Right renal pelvis (tissue), 4 donors: ENCODE measurements at regions not wholly inside any gene's neighbourhood (a gene's known extent, or its start where the extent isn't known, plus 50 kb on each side); places are given as distances from the start of the nearest gene placed in this dataset.

Experiments used
- DNase-seq, 4 donors: peaks; one replicate each; pipeline ENCODE4 v3.0.0-alpha.2; 2013; ENCODE audit warnings: low read depth in 4 of 4, low spot score in 3 of 4, missing footprints in 1 of 4

DNA sequence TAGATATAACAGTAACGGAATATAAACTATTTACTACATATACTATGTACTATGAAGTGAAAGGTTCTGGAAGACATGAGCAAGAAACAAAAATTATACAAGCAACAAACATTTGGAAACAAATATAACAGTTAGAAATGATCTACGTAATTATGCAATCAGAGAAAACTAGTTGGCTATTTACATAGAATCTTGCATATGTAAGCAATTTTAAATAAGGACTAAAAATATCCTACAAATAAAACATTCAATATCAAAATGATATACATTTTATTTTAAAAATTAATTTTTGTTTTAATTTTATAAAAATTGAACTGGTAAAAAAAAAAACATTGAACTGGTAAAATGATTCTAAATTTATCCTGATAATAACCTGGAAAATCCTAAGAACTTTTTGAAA is 642.5 kb upstream of the PCDH10 start:
- DNase-seq: no peak

DNA sequence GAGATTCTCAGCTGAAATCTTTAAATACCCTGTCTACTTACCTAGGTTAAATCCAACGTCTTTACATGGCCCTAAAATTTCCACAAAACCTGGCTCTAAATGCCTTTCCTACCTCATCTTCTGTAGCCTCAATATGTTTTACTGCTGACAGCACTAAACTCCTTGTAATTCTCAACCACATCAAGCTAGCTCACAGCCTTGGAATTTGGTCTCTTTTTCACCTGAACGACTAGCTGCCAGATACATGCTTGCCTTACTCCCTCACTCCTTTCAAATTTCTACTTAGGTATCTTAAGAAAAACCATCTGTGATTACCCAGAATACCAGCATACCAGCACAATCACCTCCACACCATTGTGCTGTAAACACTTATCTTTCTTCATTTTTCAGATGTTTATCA is 635.6 kb upstream of the PCDH10 start:
- no peak for DNase-seq

DNA sequence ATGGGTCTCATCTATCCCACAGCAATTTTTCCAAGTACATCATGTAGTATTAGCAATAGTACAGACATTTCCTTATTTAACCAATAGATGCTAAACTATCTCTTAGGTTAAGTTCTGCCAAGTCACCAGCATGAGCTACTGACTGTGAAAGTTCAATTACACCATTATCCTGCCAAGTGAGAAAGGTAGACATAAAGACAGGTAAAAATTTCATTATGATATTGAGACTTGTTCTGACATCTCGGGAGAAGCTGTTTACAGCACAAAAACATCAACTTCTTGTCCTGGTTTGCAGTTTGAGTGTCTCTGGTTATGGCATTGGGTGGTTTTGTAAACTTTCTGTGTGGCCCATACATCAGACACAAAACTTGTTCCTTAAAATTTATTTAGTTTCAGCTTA is 622.4 kb upstream of the PCDH10 start:
- no peak for DNase-seq

DNA sequence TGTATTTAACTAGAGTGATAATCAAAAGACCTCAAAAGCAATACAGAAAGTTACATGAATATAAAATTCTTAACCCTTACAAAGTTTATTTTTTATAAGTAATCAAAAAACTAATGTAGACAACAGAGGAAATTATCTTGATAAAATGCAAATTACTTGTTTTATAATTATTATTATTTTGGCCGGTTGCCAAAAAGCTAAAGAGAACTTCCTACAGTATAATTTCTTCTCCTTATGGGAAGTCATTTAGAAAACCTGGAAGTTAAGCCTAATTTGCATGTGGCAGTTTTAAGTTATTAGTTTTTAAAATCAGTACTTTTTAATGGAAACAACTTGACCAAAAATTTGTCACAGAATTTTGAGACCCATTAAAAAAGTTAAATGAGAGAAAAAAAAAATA is 621.3 kb upstream of the PCDH10 start:
- no peak for DNase-seq

DNA sequence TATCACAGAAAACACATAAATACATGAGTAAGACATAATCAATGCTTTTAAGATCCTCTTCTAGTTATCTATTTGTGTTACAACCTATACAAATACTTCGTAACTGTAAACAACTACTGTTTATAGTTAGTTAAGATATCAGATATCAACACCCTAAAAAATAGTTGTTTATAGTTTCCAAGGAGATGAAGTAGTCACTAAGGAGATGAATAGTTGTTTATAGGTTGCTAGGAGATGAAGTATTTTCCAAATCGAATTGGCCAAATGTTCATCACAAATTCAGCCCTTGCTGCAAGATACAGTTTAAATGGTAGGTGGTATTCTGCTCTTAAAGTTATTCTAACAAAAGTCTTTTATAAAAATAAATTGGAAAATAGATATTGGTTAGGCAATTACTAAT is 618.2 kb upstream of the PCDH10 start:
- no peak for DNase-seq

DNA sequence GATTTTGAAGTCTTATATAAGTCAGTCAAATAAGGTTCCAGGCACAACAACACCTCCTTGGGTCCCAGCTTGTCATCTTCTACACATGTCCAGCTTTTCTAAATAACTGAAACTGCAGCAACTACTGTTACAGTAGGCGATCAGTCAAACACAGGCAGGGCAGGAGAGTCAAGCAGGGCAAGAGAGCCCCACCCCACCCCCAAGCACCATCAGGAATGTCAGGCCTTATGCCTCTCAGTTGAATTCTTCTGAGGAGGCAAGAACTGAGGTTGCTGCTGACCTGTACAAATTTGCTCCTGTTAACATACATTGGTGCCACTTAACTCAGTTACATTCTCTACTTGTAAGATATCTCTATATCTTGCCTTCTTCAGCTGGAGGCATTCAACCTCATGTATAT is 608.8 kb upstream of the PCDH10 start:
- no peak for DNase-seq

DNA sequence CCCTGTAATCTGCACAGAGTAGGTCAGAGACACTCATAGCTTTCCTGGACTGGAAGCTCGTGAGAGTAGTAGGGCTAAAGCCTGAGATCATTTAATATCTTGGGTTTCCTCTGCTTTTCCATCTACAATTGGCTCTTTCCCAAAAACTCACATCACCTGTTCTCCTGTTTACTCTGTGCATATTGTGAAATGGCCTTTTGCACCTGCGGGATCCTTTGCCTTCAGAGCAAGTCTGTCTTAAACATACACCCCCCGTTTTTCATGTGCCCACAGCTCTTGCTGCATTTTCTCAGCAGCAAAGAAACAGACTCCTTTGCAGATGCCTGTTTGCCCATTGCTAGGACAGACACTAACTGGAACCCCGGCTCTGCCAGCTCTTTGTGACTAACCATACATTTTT is 608.3 kb upstream of the PCDH10 start:
- no peak for DNase-seq

DNA sequence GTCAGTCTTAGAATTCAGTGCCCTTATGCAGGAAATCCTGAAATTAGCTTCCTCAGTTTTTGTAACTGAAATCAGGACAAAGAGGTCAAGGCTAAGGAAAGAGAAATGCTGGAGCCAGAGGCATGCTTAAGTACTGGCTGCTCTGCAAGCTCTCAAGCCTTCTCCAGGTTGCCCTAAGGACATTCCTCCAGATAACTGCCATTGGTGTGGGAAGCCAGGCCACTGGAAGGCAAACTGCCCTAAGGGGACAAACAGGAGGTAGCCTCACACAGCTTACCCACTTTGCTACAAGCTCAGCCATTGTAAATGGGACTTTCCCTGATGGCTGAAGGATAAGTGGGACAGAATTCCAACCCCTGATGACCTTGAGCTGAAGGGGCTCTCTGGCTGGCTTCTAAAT is 606.9 kb upstream of the PCDH10 start:
- DNase-seq: no peak

DNA sequence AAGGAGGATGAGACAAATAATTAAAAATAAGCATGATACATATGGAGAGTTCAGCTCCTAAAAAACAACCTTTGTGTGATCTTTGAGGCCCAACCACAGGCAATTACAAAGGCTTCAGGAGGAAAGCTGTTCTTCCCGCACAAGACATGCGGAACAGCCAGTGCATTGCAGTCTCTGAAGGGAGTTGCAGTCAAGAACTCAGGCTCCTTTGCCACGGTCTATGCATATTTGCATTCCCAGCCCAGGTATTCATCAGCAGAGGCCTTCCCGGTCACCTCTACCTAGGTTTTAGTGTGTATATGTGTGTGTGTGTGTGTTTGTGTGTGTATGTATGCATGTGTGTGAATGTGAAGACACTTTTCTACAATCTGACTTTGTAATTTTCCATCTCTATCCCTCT is 600.6 kb upstream of the PCDH10 start:
- no peak for DNase-seq

DNA sequence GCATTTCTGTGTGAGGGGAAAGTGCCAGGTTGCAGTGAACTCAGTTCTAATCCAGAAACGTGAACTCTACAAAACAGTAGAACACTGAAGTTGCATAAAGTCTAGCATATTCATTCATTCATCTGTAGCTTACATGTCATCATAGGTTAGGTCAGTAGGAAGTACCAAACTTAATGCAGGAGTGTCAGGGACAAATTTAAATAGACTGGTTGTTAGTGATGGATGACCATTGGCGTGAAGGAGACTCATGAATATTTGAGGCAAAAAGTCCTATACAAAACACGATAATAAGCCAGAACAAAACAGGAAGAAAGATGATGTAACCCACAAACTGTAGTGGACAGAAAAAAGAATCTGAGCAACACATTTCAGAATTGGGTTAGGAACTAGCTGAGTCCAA is 592.8 kb upstream of the PCDH10 start:
- no peak for DNase-seq

DNA sequence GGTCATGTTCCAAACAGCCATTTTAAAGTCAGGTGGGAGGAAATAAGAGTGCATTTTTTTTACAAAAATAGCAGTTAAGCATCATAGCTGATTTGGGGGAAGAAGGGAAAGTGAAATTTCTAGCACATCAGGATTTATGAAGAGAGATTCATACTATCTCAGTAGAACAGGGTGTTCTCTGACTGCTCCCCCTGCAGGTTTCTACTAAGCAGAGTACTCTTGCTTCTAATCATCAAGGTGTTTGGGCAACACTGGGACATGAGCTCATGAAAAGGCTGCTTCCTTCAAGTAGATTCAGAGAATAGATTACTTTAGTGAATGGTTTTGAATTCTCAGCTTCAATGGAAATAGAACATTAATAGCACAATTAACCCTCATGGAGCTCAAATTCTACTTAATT is 591.4 kb upstream of the PCDH10 start:
- DNase-seq: no peak

DNA sequence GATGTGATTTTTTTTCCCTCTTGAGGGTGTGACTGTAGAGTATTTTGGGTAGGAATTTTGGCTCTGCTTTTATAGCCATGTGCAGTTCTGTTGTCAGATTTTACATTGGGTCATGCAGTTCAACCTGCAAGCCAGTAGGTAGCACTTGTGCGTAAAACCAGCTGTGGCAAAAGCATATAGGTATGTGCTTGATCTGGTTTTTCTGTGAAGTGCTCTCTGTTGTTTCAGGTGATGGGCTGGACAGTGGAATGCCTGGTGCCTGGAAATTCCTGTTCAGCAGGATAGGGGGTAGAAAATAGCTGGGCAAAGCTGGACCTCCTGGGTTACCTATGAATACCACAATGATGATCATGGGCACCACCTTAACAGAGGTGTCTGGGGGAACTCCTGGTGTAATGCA is 584.2 kb upstream of the PCDH10 start:
- no peak for DNase-seq

DNA sequence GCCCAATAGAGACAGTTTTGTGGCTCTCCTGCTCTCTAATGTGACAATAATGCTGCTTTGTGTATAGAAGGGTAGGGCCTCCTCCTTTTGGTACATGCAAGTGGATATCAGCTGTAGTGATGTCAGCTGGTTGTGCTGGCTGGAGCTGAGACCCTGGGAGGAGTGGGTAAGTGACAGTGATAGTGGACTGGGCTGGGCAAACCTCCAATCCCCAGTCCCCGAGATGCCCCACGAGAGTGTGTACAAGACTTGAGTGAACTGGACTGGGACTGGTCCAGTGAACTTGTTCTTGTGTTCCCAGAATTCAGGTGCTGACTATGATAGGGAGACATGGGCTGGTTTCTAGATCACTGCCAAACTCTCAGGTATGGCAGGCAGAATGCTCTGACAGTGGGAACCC is 583.6 kb upstream of the PCDH10 start:
- no peak for DNase-seq

DNA sequence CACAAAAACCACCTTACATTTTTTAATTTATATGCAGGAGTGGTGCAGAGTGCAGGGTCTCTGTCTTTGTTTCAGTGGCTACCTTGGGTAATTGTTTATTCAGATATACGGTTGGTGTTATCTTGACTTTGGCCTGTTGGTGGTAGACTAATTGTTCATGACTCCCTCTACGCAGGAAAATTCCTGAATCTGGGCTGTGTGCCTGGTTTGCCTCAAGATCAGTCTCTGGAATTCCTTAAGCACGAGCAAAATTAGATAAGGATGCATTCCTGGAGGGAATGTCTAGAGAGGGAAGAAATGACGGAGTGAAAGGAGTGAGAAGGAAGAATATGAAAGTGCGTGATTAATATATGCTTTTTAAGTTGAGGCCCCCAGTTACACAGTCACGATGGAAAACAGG is 576.9 kb upstream of the PCDH10 start:
- DNase-seq: no peak

DNA sequence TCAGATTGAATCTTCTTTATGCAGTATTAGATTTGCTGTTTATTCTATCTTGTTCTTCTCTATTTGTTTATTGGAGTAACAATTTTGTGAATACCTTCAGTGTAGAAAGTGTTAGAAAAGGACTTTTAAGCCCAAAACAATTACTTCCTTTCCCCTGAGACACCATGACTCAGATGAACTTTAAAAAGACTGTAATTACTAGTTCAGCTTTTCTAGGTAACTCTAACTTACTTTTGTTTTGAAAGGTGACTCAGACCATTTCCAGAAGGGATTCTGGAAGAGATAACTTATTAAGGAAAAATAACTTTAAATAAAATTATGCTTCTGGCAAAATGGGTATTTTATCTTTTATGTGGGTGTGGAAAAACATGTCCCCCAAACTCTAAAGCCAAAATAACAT is 561.5 kb upstream of the PCDH10 start:
- DNase-seq: no peak

DNA sequence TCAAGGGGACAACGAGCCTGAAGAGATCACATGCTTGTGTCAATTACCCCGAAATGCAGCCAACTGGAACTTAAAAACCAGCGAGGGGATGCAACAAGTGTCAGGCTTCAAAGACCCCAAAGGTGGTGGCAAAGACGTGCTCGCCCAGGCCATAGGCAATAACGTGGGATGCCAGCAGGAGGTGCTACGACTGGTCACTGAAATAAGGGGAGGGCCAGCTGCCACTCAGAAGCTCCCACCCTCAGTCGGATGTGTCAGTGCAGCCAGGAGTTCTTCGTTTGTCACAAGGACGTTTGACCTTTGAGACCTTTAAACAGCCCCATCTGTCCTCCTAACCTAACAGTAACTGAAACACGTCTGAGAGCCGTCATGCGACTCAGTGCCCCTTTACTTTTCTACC is 556.8 kb upstream of the PCDH10 start:
- DNase-seq: no peak

DNA sequence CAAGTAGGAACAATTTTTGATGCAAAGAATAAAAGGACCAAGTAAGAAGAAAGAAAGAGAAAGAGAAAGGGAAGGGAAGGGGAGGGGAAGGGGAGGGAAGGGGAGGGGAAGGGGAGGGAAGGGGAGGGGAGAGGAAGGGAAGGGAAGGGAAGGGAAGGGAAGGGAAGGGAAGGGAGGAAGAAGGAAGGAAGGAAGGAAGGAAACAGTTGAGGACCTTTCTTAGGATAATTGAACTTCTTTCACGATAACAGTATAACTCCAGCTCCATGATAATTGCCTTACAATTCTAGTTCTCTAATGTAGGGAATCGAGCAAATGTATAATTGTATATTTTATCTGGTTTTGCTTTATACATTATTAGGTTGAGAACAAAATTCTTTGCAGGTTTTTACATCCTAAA is 556.2 kb upstream of the PCDH10 start:
- DNase-seq: no peak

DNA sequence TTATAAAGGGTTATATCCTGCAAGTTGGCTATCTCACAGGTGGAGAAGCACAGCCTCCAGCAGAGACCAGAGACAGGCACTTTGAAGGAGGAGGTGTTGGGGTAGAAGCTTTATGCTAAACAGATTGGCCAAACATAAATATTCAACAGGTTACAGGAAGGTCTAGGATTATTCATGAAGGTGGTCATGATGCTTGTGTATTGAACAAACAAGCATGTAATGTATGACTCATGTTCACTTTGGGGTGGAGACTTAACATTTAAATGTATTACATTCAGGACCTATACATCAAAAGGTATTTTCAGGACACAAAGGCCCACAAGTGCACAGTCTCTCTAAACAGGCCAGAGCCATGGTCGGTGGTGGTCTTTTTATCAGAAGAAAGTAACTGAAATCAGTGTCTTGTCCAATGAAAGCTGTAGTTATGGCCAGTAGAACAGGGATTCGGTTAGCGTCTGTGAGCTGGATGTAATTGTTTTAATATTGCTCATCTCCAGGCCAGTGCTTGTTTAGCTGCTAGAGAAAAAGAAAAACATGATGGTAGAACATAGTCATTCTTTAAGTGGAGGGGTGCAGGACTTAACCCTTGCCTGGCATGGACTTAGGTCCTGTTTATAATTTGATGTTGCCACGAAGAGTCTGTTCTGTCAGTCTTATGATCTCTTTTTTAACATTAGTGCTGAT is 555.2 kb upstream of the PCDH10 start:
- DNase-seq: no peak

DNA sequence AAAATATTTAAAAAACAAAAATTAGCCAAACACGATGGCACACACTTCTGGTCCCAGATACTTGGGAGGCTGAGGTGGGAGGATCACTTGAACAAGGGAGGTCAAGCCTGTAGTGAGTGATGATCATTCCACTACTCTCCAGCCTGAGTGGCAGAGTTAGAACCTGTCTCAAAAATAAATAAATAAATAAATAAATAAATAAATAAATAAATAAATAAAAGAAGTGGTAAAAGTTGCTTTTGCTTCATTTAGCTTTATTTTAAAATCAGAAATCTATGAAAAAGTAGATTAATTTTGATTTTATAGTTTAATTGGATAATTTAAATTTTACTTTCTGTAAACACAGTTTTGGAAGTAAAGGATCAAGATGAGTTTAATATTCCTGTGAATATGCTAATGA is 552.9 kb upstream of the PCDH10 start:
- DNase-seq: no peak

DNA sequence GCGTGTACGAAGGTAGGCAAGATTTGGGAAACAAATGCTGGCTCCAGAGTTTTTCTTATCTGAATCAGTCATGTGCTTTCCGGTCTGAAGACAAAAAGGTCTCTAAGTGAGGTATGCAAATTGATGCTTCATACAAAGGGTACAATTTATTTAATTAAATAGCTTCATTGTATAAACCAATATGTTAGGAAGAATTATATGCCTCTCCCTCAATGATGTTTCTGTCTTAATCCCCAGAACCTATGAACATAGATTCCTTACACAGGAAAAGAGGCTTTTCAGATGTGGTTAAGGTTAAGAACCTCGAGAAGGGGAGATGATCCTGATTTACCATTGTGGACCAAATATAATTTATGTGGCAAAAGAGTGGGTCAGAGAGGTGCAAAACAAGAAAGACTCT is 543.5 kb upstream of the PCDH10 start:
- DNase-seq: no peak

DNA sequence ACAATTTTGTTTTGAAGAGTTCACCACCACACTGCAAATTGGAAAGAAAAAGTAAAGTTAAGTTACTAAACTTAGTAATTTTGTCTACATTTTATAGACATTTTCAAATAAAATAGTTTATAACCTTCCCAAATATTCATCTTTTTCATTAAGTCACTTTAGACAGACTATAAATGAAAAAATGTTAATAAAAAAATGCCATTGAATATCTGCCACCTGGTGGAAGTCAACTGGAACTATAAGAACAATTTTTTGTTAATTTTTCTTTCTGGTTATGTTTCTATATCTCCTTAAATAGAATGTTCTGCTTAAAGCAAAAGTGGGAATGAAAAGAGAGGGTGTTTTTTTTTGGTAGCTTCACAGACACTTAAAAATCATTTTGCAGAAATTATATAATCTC is 534.4 kb upstream of the PCDH10 start:
- DNase-seq: no peak

DNA sequence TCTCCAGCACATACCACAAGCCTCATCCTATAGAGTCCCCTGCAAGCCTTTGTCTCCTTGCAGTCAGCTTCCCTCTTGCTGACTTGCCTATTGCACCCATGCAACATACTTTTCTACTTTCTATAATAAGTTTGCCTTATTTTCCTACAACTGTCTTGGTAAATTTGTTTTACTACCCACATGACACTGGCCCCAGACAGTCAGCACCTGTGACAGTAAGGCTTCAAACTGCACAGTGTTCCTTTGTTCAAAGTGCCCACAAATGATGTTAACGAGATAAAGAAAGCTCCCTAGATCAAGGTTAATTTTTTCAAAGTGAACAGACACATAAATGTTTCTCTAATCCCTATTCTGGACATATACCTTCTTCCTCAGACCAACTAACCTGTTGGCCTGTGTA is 529.1 kb upstream of the PCDH10 start:
- DNase-seq: no peak

DNA sequence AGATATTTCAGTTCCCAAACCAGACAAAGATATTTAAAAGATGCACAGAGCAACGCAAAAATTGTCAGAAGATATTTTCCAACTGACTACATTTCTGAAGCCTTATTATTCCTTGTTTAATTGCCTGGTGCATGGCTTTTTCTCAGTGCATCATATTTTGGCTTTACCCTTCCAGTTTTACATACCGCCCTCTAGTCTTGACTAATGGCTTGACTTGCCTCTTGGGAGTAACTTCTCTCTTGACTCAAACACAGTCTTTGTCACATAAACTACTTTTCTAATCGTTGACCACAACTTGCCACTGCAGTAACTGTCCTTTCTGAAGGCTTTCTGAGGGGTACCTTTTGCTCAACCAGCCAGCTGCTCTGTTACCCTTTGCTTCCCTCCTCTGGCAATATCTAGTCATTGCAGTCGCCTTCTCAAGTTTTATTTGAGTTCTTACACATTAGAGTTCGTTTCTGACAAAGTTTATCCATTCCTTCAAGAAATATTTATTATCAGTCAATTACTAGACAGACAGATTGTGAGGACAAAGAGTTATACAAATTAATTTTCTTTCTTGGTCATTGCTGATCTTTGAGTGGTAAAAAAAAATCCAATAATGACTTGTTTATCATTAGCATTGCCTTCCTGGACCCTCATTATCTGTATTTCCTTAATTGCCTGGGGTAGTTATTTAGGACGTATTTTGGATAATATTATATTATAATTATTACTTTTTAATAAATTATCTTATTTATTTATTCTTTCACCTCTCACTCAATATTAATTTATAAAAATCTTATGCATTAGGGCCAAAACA is 506.9 kb upstream of the PCDH10 start:
- DNase-seq: peak; percentile 8 to 30 (median 21)
